Stimulated activated naive B cell treated with anti-CD40 and anti-IgM and Interleukin-4, amounts not matched to agents 10 μg/mL and 1 μg/mL and 100 μg/mL, for 72 hours (primary cell): ENCODE measurements at regions not wholly inside any gene's neighbourhood (a gene's known extent, or its start where the extent isn't known, plus 50 kb on each side); places are given as distances from the start of the nearest gene placed in this dataset.

ENCODE experiments used
- ATAC-seq, 2 donors: fragments of 150-1000 bp; cut with Tn5 transposase; replicated peaks; 2 replicates each; pipeline ENCODE4 v1.10.0; 2021; ENCODE audit warnings: moderate library complexity in 1 of 2
- DNase-seq: peaks from one replicate; pipeline ENCODE4 v3.0.0; 2021
- H3K27ac Mint-ChIP-seq: one replicate; pipeline ENCODE4 v1.8.0; 2022; ENCODE audit warnings: mild to moderate bottlenecking, mixed read lengths
- H3K27me3 Mint-ChIP-seq, 2 donors: one replicate each; pipeline ENCODE4 v1.8.0; 2022; ENCODE audit warnings: mixed read lengths in 2 of 2
- H3K36me3 Mint-ChIP-seq, 2 donors: one replicate each; pipeline ENCODE4 v1.8.0; 2022; ENCODE audit warnings: mixed read lengths in 2 of 2, mild to moderate bottlenecking in 1 of 2
- H3K4me1 Mint-ChIP-seq, 2 donors: one replicate each; pipeline ENCODE4 v1.8.0; 2022; ENCODE audit warnings: mixed read lengths in 2 of 2, mild to moderate bottlenecking in 1 of 2
- H3K4me3 Mint-ChIP-seq, 2 donors: one replicate each; pipeline ENCODE4 v1.8.0; 2022; ENCODE audit warnings: mild to moderate bottlenecking in 2 of 2, mixed read lengths in 2 of 2, moderate library complexity in 1 of 2
- H3K9me3 Mint-ChIP-seq, 2 donors: one replicate each; pipeline ENCODE4 v1.8.0; 2022; ENCODE audit warnings: mixed read lengths in 2 of 2, mild to moderate bottlenecking in 1 of 2

- no peak overlapping the region for H3K27ac Mint-ChIP-seq
- H3K27me3 Mint-ChIP-seq, result peaks cover 4 to 15% of the 10 kb centered on the region in 2 donors
- H3K36me3 Mint-ChIP-seq, result no peaks in the 10 kb centered on the region
- no peak for DNase-seq
- H3K4me1 Mint-ChIP-seq, result no peaks in the 10 kb centered on the region
- no peak for ATAC-seq
- no peaks in the 10 kb centered on the region for H3K9me3 Mint-ChIP-seq
- no peak overlapping the region for H3K4me3 Mint-ChIP-seq
Observed at GRCh38 chr1:63129184-63129583, 193.2 kb upstream of the FOXD3 start.

- no peak for ATAC-seq
Observed at GRCh38 chr1:63129855-63130254, 192.5 kb upstream of the FOXD3 start.

GRCh38 chr1:63134501-63135173, 187.7 kb upstream of the FOXD3 start:
- ATAC-seq, result no peak
- H3K36me3 Mint-ChIP-seq, result no peaks in the 10 kb centered on the region
- no peak overlapping the region for H3K27ac Mint-ChIP-seq

More at GRCh38 chr1:63129855-63130254, 192.5 kb upstream of the FOXD3 start:
- Mint-ChIP-seq H3K4me3 (no peak overlapping the region), H3K9me3 (no peaks in the 10 kb centered on the region), H3K27ac (no peak overlapping the region), H3K36me3 (no peaks in the 10 kb centered on the region), H3K4me1 (no peaks in the 10 kb centered on the region), H3K27me3 (peaks cover 4 to 15% of the 10 kb centered on the region in 2 donors)
- no peak for DNase-seq

GRCh38 chr1:63135174-63135512, 187.2 kb upstream of the FOXD3 start:
- no peaks in the 10 kb centered on the region for H3K36me3 Mint-ChIP-seq
- no peaks in the 10 kb centered on the region for H3K4me1 Mint-ChIP-seq
- H3K27ac Mint-ChIP-seq, result no peak overlapping the region
- no peak for DNase-seq
- H3K27me3 Mint-ChIP-seq, result peaks cover 13 to 20% of the 10 kb centered on the region in 2 donors
- H3K4me3 Mint-ChIP-seq, result no peak overlapping the region
- H3K9me3 Mint-ChIP-seq, result no peaks in the 10 kb centered on the region
- no peak for ATAC-seq

More at GRCh38 chr1:63134501-63135173, 187.7 kb upstream of the FOXD3 start:
- Mint-ChIP-seq H3K4me1 (no peaks in the 10 kb centered on the region), H3K27me3 (peaks cover 9 to 20% of the 10 kb centered on the region in 2 donors), H3K9me3 (no peaks in the 10 kb centered on the region), H3K4me3 (no peak overlapping the region)
- DNase-seq, result no peak

GRCh38 chr1:63135801-63136200, 186.6 kb upstream of the FOXD3 start:
- DNase-seq (no peak), ATAC-seq (no peak)
- peaks cover 13 to 20% of the 10 kb centered on the region in 2 donors for H3K27me3 Mint-ChIP-seq
- H3K4me3 Mint-ChIP-seq, result no peak overlapping the region
- no peak overlapping the region for H3K27ac Mint-ChIP-seq
- no peaks in the 10 kb centered on the region for H3K36me3 Mint-ChIP-seq
- no peaks in the 10 kb centered on the region for H3K9me3 Mint-ChIP-seq
- H3K4me1 Mint-ChIP-seq, result no peaks in the 10 kb centered on the region

GRCh38 chr1:63142001-63142400, 180.4 kb upstream of the FOXD3 start:
- DNase-seq (no peak), ATAC-seq (no peak)
- H3K36me3 Mint-ChIP-seq, result no peaks in the 10 kb centered on the region
- H3K9me3 Mint-ChIP-seq, result no peaks in the 10 kb centered on the region
- H3K27me3 Mint-ChIP-seq, result peaks cover 10 to 12% of the 10 kb centered on the region in 2 donors
- no peak overlapping the region for H3K27ac Mint-ChIP-seq
- no peaks in the 10 kb centered on the region for H3K4me1 Mint-ChIP-seq
- H3K4me3 Mint-ChIP-seq, result no peak overlapping the region

GRCh38 chr1:63143482-63143881, 178.9 kb upstream of the FOXD3 start:
- H3K4me3 Mint-ChIP-seq, result no peak overlapping the region
- H3K4me1 Mint-ChIP-seq, result no peaks in the 10 kb centered on the region
- DNase-seq (no peak), ATAC-seq (no peak)
- no peaks in the 10 kb centered on the region for H3K9me3 Mint-ChIP-seq
- H3K27me3 Mint-ChIP-seq, result peaks cover 12 to 15% of the 10 kb centered on the region in 2 donors
- no peak overlapping the region for H3K27ac Mint-ChIP-seq
- H3K36me3 Mint-ChIP-seq, result no peaks in the 10 kb centered on the region

GRCh38 chr1:63147783-63148182, 174.6 kb upstream of the FOXD3 start:
- no peaks in the 10 kb centered on the region for H3K4me1 Mint-ChIP-seq
- H3K27ac Mint-ChIP-seq, result no peak overlapping the region
- no peaks in the 10 kb centered on the region for H3K36me3 Mint-ChIP-seq
- no peak for ATAC-seq
- peaks cover 20 to 29% of the 10 kb centered on the region in 2 donors for H3K27me3 Mint-ChIP-seq
- H3K4me3 Mint-ChIP-seq, result no peak overlapping the region
- H3K9me3 Mint-ChIP-seq, result no peaks in the 10 kb centered on the region
- no peak for DNase-seq

GRCh38 chr1:63148825-63149645, 173.3 kb upstream of the FOXD3 start:
- Mint-ChIP-seq H3K27me3 (peaks cover 24 to 33% of the 10 kb centered on the region in 2 donors), H3K9me3 (no peaks in the 10 kb centered on the region), H3K4me3 (no peak overlapping the region), H3K36me3 (no peaks in the 10 kb centered on the region), H3K4me1 (no peaks in the 10 kb centered on the region), H3K27ac (no peak overlapping the region)
- DNase-seq, result no peak
- ATAC-seq, result peak; percentile 36 to 43

GRCh38 chr1:63152572-63152971, 169.8 kb upstream of the FOXD3 start:
- H3K9me3 Mint-ChIP-seq, result no peaks in the 10 kb centered on the region
- DNase-seq (no peak), ATAC-seq (no peak)
- H3K4me1 Mint-ChIP-seq, result no peaks in the 10 kb centered on the region
- H3K27me3 Mint-ChIP-seq, result peaks cover 24 to 26% of the 10 kb centered on the region in 2 donors
- no peak overlapping the region for H3K4me3 Mint-ChIP-seq
- no peak overlapping the region for H3K27ac Mint-ChIP-seq
- H3K36me3 Mint-ChIP-seq, result no peaks in the 10 kb centered on the region

- H3K27me3 Mint-ChIP-seq, result peaks cover 28 to 34% of the 10 kb centered on the region in 2 donors
- H3K27ac Mint-ChIP-seq, result no peak overlapping the region
- no peaks in the 10 kb centered on the region for H3K36me3 Mint-ChIP-seq
- DNase-seq (no peak), ATAC-seq (no peak)
- no peaks in the 10 kb centered on the region for H3K4me1 Mint-ChIP-seq
- H3K9me3 Mint-ChIP-seq, result no peaks in the 10 kb centered on the region
- H3K4me3 Mint-ChIP-seq, result no peak overlapping the region
Observed at GRCh38 chr1:63155437-63155836, 166.9 kb upstream of the FOXD3 start.

GRCh38 chr1:63157085-63157484, 165.3 kb upstream of the FOXD3 start:
- DNase-seq (no peak), ATAC-seq (no peak)
- peaks cover 28 to 29% of the 10 kb centered on the region in 2 donors for H3K27me3 Mint-ChIP-seq
- no peaks in the 10 kb centered on the region for H3K4me1 Mint-ChIP-seq
- H3K9me3 Mint-ChIP-seq, result no peaks in the 10 kb centered on the region
- no peak overlapping the region for H3K27ac Mint-ChIP-seq
- no peak overlapping the region for H3K4me3 Mint-ChIP-seq
- H3K36me3 Mint-ChIP-seq, result no peaks in the 10 kb centered on the region

- DNase-seq (no peak), ATAC-seq (no peak)
- no peaks in the 10 kb centered on the region for H3K9me3 Mint-ChIP-seq
- no peak overlapping the region for H3K27ac Mint-ChIP-seq
- no peak overlapping the region for H3K4me3 Mint-ChIP-seq
- H3K27me3 Mint-ChIP-seq, result peaks cover 3 to 11% of the 10 kb centered on the region in 2 donors
- H3K36me3 Mint-ChIP-seq, result no peaks in the 10 kb centered on the region
- no peaks in the 10 kb centered on the region for H3K4me1 Mint-ChIP-seq
Observed at GRCh38 chr1:63169057-63169456, 153.3 kb upstream of the FOXD3 start.

GRCh38 chr1:63173161-63173560, 149.2 kb upstream of the FOXD3 start:
- peaks cover 8 to 11% of the 10 kb centered on the region in 2 donors for H3K27me3 Mint-ChIP-seq
- H3K9me3 Mint-ChIP-seq, result peaks cover 2 to 9% of the 10 kb centered on the region in 2 donors
- no peaks in the 10 kb centered on the region for H3K4me1 Mint-ChIP-seq
- no peak overlapping the region for H3K4me3 Mint-ChIP-seq
- no peak overlapping the region for H3K27ac Mint-ChIP-seq
- H3K36me3 Mint-ChIP-seq, result no peaks in the 10 kb centered on the region
- DNase-seq, result no peak
- ATAC-seq, result no peak

GRCh38 chr1:63189677-63190076, 132.7 kb upstream of the FOXD3 start:
- Mint-ChIP-seq H3K27ac (no peak overlapping the region), H3K4me1 (no peaks in the 10 kb centered on the region), H3K9me3 (no peaks in the 10 kb centered on the region), H3K36me3 (no peaks in the 10 kb centered on the region), H3K4me3 (no peak overlapping the region), H3K27me3 (no peaks in the 10 kb centered on the region)
- no peak for ATAC-seq
- no peak for DNase-seq
